SKM-1 treated with dmso at 0.1 percent for 144 hours (cell line): ENCODE measurements at regions not wholly inside any gene's neighbourhood (a gene's known extent, or its start where the extent isn't known, plus 50 kb on each side); places are given as distances from the start of the nearest gene placed in this dataset.
"Not testable (repeated sequence)": the region's sequence is repeated elsewhere in the genome, so short reads cannot be mapped to it uniquely, and the experiment has no call there.

ENCODE experiments used
- DNase-seq: peaks from one replicate; lab custom pipeline; 2025; ENCODE audit not compliant: unreplicated experiment; lab: John Stamatoyannopoulos, UW

DNA sequence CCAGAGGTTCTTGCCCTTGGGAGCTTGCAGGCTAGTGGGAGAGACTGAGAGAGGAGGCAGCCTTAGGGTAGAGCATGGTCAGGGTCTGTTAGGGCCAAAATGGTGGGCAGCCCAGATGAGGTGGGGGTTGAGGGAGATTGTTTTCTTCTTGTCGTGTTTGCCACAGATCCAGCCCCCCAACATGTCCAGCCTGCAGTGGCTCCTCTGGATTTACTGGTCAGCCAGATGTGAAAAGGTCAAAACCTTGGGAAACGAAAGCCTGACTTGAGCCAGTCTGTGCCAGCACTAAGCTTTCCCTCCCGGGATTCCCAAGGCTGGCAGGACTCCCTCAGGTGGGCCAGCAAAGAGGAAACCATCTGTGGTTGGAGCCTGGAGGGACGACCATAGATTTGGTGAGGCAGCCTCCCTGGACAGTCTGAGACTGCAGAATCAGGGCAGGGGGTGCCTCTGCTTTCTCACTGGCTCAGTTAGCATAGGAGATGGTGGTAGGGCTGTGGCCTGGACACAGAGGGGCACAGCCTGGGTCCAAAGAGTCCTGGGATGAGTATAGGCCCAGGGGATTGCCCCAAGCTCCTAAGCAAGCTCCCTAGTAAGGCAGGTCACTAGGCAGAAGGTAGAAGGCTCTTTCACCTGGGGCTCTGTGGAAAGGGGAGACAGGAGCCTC is 51.2 kb upstream of the PRR23C start:
- DNase-seq, result no peak

DNA sequence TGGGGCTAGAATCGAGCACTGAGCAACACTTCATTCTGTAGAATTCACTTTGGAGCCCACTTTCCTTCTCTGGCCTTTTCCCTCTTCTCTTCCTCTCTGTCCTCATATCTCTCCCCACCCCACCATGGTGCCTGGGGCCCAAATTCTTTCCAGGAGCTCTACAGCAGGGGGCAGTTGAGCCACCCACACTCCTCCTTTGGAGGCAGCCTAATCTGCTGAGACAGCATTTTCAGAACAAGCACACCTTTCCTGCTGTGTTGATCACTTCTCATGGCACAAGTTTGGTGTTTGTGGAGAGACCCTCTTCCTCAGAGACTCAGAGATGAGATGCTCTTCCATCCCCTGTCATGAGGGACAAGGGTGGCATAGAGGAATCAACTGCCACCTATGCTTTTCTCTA is 52.0 kb upstream of the PRR23C start:
- DNase-seq, result no peak

DNA sequence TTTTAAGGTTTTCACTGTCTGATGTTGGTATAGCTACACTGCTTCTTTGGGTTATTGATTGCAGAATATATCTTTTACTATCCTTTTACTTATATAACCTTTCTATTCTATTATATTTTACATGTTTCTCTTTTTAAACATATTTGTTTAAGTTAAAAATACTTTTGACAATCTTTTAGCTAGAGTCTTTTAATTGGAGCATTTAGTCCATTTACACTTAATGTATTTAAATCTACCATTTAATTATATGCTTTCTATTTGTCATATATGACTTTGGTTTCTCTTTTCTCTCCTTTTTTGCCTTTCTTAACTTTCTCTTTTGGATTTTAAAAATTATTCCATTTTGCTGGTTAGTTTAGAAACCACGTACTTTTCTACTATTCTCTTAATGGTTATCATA is 53.7 kb upstream of the PRR23C start:
- DNase-seq, result no peak

DNA sequence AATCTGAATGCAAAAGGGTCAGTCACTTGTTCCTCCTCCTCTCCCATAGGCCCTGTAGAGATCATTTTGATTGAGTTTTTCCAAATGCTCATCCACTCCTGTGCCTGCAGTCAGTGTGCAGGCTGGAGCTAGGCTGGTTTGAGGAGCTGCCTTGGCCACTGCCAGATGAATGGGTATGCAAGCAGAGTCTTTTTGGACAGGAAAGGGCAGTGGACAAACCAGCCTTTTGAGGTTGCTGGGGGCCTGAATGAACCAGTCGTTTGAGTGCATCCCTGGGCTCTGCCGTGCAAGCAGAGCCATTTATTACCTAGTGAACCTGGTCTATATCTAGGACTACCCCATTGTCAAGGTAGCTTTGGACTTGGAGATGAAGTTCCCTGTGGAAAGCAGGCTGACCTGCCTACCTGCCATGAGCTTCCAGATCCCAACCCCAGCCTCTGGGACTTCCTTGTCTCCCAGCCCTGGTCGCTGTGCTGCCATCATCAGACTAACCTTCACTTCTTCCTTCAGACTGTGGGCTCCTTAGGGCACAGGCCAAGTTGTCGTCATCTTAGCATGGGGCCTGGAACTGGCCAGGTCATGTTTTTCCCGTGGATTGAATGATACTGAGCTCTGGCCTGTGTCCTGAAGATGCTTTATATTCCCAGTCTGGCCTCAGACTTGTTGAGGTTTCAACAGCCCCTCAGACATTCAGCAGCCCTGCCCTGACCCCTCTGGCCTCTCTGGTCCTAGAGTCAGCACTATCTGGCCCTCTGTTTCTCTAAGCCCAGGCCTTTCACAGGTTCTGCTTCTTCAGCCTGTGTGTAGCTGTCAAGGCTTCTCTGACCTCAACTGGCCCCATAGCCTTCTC is 55.5 kb upstream of the PRR23C start:
- DNase-seq, result no peak

DNA sequence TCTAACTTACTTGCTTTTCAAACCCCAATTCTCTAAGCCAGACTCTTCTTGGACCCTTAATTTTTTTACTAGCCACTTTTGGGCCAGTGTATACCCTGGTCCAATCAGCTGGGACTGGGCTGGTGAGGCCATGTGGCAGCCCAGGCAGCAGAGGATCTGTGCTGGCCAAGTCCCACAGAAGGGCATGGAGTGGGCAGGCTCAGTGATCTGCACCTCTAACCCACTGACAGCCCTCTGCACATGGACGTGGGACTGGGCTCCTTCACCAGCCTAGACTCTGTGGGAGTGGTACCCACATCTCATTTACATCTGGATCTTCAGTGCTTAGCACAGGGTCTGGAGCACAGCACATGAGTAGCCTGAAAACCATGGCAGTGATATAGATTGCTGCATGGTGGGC is 56.1 kb upstream of the PRR23C start:
- no peak for DNase-seq

DNA sequence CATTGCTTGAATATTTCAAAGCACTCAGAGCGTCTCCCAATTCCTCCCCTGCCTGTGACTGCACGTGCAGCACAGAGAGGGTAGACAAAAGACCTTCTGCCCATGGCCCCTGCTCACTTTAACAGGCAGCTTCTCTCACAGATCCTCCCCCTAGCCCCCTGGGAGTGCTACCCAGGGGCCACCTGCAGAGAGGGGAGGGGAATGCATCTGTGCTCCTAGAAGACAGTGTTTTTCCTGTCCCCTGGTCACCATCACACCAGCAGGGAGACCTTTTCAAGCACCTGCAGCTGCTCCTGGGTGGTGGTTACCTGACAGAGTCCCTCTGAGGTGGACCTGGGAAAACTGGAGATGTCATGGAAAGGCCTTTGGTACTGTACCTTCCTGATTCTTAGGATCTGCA is 56.7 kb upstream of the PRR23C start:
- no peak for DNase-seq

DNA sequence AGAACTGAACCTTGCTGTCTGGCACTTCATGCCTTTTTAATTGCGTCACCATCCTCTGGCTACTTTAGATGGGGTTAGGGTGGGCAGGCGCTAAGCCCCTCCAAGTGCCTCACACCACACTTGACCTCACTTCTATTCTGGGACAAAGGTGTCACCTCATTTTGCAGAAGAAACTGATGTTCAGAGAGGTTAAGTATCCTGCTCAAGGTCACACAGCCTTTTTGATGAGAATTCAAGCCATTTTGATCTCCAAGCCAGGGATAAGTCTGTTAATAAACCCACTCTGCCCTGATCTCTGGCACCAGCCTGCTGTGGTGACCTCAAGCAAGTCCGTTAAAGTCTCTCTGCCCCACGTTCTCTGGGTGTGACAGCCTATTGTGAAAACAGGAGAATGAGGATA is 58.8 kb upstream of the PRR23C start:
- DNase-seq, result no peak

DNA sequence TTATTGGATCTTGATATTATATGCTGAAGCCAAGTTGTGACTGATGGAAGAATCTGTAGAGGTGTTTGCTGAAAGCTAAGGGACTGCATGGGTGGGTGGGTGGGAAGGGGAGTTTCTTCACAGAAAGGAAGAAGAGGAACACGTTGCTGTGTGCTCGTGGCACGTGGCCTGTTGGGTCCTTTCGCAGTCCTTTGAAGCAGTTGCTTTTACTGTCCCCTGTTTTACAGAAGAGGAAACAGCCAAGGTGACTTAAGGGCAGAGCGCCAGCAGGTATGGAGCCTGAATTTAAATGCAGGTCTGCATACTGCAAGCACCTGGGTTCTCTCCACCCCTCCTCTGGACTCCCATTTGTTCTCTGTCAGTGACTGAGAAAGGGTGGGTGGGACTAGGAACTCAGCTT is 59.4 kb upstream of the PRR23C start:
- DNase-seq, result no peak

DNA sequence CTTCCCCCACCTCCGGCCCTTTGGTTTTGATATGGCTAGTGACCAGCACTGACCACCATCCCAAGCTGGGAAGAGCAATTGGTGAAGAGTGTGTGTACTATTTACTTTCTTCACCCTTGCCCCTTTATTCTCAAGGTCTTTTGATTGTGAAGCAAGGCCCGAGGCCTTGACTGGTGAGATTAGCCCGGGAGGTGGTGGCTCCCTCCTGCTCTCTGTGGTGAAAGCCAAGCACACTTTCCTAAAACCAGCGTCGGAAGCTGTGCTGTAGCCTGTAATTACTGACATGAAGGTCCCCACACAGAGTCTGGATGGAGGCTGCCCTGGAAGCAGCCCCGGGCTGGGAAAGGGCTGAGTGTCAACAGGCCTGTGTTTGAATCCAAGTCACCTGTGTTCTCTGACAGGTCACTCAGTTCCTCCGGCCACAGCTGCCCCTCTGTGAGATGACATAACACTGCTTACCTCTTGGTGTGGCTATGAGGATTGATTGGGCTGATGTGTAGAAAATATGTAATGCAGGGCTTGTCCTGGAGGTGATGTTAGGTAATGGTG is 60.5 kb upstream of the PRR23C start:
- no peak for DNase-seq

DNA sequence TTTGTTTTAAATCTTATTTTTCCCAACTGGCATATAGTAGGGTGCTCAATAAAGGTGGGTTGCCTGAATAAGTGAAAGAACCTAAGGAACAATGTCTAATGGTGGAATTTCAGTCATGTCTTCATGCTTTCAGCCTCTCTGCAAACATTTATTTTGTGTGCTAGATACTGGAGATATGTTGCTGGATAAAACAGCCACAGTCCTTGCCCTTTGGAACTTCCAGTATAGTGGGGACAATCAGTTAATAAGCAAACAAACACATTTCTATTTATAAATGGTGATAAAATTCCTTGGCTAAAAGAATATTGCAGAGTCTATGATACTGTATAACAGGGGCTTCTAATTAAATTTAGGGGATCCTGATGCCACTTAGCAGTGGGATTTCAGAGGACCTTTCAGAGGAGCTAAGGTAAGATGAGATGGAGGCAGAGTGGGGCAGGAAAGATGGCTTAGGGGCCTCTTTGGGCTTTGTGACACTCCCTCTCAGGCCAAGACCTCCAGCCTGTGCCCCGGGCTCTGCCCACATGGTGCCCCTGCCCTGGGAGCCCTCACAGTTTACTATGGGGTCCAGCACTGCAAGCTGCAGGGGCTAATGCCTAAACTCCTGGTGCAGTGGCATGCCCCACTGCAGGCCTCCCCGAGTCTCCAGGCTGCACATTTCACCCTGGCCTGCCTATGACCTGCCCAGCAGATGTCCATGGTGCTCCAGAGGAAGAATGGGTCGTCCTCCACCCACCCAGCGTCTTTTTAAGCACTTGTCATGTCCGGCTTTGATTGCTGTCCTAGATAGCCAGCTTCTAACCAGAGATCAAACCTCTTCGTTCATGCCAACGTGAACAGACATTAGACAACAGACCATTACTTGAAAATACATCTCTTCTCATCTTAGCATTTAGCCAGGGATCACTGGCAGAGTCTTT is 61.6 kb upstream of the PRR23C start:
- no peak for DNase-seq

DNA sequence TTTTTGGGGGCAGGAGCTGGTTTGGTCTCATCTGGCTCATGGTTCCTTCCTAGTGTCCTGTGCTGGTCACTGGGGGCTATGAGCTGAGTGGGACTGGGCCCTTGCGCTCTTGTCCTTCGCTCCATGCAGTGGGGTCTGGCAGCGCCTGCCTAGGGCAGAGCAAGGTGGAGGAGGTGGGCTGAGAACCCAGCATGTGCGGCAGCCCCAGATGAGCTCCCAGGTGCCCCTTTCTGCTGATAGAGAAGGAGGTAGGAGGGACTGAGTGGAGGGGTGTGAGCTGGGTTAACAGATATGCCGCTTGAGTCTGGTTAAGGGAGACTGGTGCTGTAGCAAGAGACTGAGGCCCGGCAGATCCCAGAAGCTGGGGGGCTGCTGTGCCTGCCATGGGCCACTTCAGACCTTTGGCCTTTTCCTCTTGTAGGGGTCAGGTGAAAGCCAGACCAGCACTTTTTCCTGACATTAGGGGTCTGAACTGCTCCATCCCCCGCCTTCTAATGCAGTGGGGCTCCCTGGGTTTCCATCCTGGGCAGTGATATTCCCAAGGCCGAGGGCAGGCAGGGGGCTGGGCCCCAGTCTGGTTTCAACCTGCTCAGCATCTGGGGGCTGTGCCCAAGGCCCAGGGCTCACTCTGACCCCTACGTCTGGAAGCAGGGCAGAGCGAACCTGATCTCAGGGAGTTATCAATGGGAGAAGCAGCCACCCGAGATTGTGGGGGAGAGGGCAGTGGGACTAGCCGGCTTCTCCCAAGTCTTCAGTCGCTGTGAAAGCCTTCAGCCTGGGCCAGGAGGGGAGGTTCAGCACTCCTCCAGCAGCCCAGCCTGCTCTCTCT is 62.9 kb upstream of the PRR23C start:
- DNase-seq, result no peak

DNA sequence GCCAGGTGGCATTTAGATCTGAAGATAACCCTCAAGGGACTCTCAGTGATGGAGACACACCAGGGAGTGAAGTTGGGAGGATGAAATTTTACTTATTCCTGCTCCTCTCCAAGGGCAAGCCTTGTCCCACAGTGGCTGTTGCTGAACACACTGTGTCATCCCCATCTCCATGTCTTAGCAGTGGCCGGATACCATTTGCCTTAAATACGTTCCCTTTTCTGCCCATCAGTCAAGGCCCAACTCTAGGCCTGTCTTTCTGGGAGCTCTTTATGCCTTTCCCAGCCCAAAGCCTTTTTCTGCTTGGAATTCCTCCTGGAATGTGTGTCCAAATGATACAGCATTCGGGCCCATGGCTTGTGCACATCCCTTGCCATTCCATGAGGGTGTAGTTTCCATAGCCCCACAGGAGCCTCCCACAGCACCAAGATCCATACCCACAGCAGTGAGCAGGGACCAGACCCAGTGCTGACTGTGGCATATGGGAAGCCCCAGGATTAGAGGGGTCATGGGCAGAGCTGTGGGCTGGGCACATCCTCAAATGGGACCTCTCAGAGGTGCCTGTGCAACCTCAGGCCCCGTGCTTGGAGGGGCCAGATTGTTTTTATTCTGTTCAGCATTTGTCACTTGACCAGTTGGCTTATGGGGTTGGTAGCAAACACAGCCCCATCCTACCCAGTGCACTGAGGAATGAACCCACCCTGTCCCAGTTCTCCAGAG is 63.7 kb upstream of the PRR23C start:
- DNase-seq, result no peak

DNA sequence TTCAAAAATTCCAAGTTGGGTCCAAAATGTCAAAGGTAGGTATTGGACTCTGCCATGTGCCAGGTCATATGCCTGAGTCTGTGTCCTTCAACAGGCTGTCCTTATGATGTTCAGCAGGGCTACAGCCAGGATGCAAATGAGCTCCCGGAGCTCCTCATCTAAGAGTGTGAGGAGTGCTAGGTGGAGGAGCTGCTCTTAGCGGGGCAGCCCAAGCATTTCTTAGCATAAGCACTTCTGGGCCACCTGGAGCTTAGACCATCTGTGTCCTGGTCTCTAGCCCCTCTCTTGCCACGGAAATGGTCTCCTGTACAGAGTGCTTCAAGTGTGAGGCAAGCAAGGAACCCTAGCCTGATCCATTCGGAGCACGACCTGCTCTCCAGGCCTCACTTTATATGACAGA is 64.6 kb upstream of the PRR23C start:
- DNase-seq, result no peak

DNA sequence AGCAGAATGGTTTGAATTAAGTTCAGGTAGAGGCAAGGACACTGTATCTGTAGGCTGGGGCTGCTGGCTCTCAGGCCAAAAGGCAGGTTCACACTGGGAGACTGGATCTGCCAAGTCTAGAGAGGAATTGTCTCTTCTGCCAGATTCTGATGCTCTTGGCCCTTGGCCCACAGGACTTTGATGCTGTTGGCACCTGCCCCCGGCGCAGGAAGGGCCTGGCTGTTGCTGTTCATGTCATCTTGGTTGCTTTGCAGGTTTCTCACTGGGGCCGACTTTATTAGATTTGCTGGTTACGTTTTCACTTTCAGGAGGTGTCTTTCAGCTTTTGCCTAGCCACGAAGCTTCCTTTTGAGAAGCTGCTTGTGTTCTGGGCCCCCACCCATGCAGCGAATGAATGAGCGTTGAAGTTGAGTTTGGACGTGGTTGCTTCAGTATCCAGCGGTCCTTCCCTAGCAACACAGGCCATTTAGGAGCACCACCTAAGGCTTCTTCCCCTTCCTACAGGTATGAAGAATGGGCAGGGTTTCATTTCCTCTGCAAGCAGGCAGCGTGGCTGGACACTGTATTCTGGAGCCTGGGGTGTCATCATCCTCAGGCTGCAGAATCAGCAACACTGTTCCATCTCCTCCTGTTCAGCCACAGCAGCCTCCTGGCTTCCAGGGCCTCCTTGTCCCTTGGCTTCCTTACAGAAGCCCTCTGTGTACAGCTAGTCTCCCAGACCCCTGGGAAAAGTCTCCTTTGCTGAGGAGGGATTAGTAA is 65.6 kb upstream of the PRR23C start:
- DNase-seq, result no peak

DNA sequence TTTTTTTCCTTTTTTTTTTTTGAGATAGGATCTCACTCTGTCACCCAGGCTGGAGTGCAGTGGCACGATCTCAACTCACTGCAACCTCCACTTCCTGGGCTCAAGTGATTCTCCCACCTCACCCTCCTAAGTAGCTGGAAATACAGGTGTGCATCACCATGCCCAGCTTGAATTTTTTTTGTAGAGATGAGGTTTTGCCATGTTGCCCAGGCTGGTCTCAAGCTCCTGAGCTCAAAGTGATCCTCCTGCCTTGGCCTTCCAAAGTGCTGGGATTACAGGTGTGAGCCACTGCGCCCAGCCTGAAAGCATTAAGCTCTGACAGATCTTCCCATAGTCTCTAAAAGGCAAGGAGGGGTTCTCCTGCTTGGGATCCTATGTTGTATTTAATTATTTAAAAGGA is 66.2 kb upstream of the PRR23C start:
- not testable (repeated sequence) for DNase-seq

DNA sequence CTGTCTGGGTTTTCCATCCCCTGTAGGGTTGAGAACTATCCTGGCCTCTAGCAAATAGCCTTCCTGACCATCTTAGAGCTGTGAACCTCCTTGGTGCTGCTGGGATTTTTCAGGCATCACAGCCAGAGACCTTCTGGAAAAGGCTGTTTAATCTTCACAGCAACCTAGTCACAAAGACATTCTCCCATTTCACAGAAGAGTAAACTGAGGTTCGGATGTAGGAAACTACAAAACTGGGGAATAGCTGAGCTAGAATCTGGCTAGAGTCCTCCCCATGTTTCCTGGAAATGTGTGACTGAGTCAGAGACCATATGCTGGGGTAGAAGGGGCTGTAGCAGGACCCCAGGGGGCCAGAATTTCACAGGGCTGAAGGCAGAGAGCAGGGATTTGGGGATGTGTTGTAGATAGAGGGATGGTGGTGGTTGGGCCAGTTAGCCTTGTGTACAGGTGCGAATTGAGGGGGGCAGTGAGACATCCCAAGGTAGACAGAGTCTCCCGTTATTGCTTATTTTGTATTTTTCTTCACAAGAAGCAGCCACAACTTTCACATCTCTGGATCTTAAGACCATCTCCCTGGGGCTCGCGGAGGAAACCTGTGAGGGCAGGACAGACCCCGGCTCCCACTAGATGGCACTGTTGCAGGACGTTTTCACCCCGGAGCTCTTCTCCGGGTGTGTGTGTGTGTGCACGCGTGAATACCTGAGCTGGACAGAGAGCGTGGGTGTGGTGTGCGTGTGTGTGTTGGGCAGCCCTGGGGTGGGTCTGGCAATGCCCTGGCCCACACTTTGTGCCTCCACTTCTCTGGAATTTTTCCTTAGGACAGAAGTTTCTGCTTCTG is 66.9 kb upstream of the PRR23C start:
- peak; percentile 27 for DNase-seq

DNA sequence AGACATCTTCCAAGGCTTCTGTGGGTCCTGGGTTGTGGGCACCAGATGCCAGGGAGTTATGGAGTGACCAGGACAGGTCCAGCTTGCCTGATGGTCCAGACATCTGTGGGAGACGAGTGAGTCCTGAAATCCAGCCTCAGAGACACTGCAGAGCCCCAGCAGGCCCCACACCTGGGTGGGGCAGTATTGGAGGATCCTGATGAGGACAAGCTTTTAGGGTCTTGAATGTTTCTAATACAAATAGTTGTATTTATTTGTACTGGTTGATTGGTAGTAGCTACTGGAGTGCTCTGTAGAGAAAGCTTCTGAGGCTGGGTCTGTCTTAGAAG is 67.5 kb upstream of the PRR23C start:
- DNase-seq, result no peak

DNA sequence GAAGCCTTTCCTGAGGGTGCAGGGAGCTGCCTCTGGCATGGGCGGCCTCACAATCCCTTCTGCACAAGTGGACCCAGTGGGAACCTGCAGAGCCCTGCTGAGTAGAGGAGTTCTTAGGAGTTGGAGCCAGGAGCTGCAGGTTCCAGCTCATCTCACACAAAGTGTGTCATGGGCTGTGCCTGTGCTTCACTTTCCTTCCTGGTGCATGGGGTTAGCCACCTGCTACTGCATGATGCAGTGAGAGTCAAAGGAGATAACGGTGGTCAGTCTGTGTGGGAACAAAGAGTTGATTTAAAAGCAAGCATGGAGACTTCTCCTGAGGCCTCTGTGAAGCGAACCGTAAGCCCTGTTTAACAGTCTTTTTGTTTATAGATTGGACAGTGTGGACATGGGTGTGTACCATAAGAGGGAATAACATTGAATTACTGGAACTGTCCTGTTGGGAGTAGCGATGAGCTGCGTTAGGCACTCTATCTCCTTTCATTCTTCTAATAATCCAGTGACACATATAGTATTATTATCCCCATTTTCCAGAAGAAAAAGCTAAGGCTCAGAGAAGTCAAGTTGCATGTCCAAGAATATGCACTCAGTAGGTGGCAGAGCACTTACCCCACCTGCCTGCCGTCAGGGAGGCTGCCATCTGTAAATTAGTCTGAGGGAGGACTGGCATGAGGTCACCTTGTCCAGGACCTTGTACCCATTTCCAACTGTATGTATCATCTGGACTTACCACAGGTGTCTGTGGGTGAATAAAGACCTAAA is 68.7 kb upstream of the PRR23C start:
- no peak for DNase-seq
